Large intestine (tissue), 3 donors: ENCODE measurements at regions not wholly inside any gene's neighbourhood (a gene's known extent, or its start where the extent isn't known, plus 50 kb on each side); places are given as distances from the start of the nearest gene placed in this dataset.

Experiments used
- DNase-seq, 2 donors: peaks; one replicate each; pipeline versions ENCODE4 v3.0.0 to v3.0.0-alpha.2; 2013
- H3K27ac ChIP-seq: one replicate; pipeline ENCODE4 v1.5.1; 2013; ENCODE audit warnings: low read length
- H3K27me3 ChIP-seq: 2 replicates; pipeline ENCODE4 v1.6.1; 2013; ENCODE audit warnings: low read length; ENCODE audit not compliant: control insufficient read depth, insufficient read depth
- H3K36me3 ChIP-seq: 2 replicates; pipeline ENCODE4 v1.6.1; 2013; ENCODE audit warnings: low read length; ENCODE audit not compliant: control insufficient read depth, insufficient read depth
- H3K4me1 ChIP-seq: one replicate; pipeline ENCODE4 v1.6.1; 2013; ENCODE audit warnings: low read length; ENCODE audit not compliant: control insufficient read depth, insufficient read depth
- H3K4me3 ChIP-seq: one replicate; pipeline ENCODE4 v1.5.1; 2013; ENCODE audit warnings: low read length
- H3K9me3 ChIP-seq: one replicate; pipeline ENCODE4 v1.6.1; 2013; ENCODE audit warnings: mild to moderate bottlenecking, low read depth, low read length, moderate library complexity; ENCODE audit not compliant: control insufficient read depth
- WGBS: methylation state at CpG from one replicate; pipeline ENCODE4 v1.1.5; 2013; ENCODE audit warnings: low lambda C conversion rate; ENCODE audit not compliant: insufficient coverage; 5-methylcytosine and 5-hydroxymethylcytosine counted together

- no peak for DNase-seq
- Histone ChIP-seq H3K4me1 (no peaks in the 10 kb centered on the region), H3K27ac (no peak overlapping the region), H3K36me3 (no peaks in the 10 kb centered on the region), H3K9me3 (no peaks in the 10 kb centered on the region), H3K4me3 (no peak overlapping the region), H3K27me3 (no peaks in the 10 kb centered on the region)
- no CpG with 5 or more reads among the region's 2 CpGs for WGBS
Observed at GRCh38 chr16:35386619-35387018, 1927.2 kb downstream of the TP53TG3F start.

DNA sequence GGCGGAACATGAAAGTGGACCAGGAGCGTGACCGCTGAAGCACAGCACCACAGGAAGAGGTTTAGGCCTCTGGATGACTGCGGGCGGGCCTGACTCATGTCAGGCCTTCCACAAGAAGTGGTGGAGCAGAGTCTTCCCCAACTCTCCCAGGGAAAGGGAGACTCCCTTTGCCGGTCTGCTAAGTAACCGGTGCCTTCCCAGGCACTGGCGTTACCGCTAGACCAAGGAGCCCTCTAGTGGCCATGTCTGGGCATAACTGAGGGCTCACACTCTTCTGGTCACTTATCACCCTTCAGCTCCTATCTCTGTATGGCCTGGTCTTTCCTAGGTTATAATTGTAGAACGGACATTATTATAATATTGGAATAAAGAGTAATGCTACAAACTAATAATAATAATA is 1931.9 kb downstream of the TP53TG3F start:
- Histone ChIP-seq H3K4me1 (no peaks in the 10 kb centered on the region), H3K36me3 (no peaks in the 10 kb centered on the region), H3K4me3 (no peak overlapping the region), H3K9me3 (peaks cover 4% of the 10 kb centered on the region), H3K27me3 (no peaks in the 10 kb centered on the region), H3K27ac (no peak overlapping the region)
- DNase-seq: peak; percentile 3 to 9
- no CpG with 5 or more reads among the region's 10 CpGs for WGBS

GRCh38 chr16:35398180-35398579 is 1938.8 kb downstream of the TP53TG3F start:
- H3K27ac ChIP-seq: no peak overlapping the region
- no peak for DNase-seq
- H3K36me3 ChIP-seq: no peaks in the 10 kb centered on the region
- no peak overlapping the region for H3K4me3 ChIP-seq
- H3K27me3 ChIP-seq: no peaks in the 10 kb centered on the region
- H3K4me1 ChIP-seq: no peaks in the 10 kb centered on the region
- WGBS: no CpG with 5 or more reads among the region's 2 CpGs
- H3K9me3 ChIP-seq: peaks cover 4% of the 10 kb centered on the region

DNA sequence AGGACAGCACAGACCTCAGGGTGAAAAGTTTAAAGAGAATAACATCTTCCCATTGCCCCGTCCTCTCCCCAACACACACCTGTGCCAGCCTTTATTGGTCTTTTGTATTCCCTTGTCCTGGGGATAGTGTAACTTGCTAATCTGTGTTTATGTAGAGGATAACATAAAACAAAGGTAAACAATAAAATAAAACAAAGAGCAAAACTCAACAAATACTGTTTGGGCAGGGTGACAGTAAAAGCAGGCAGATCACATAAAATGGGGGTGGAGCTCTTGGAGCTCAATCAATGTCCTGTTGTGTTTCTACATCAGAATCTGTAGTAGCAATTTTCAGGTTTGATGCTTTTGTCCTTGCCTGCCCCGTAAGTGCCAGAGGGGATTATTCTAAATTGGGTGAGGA is 1939.7 kb downstream of the TP53TG3F start:
- H3K4me1 ChIP-seq: no peaks in the 10 kb centered on the region
- no CpG with 5 or more reads among the region's 2 CpGs for WGBS

GRCh38 chr16:35404273-35404672 is 1944.9 kb downstream of the TP53TG3F start:
- 70% methylated on average over 2 of the region's 2 CpGs for WGBS
- H3K36me3 ChIP-seq: no peaks in the 10 kb centered on the region
- no peak overlapping the region for H3K4me3 ChIP-seq
- no peaks in the 10 kb centered on the region for H3K27me3 ChIP-seq
- no peaks in the 10 kb centered on the region for H3K4me1 ChIP-seq
- DNase-seq: no peak
- no peaks in the 10 kb centered on the region for H3K9me3 ChIP-seq
- no peak overlapping the region for H3K27ac ChIP-seq

More for the DNA sequence above, 1939.7 kb downstream of the TP53TG3F start:
- Histone ChIP-seq H3K27ac (no peak overlapping the region), H3K27me3 (no peaks in the 10 kb centered on the region), H3K4me3 (no peak overlapping the region), H3K9me3 (peaks cover 4% of the 10 kb centered on the region), H3K36me3 (no peaks in the 10 kb centered on the region)
- DNase-seq: no peak

DNA sequence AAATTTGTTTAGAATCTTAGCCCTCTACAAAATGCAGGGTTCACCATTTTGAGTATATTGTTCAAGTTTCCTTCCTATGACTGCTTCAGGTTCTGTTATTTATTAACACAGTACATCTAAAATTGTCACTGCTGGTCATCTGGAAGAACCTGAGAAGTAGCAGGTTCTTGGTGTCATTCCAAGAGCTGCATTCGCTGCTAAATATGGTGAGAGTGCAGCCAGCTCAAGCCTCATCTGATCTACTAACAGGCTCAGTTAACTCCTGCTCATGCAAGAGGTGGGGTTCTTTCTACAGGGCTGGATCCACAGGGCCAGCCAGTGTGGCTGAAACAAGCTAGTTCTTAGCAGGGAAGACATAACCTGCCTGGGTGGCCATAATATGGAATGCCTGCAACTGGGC is 1946.1 kb downstream of the TP53TG3F start:
- H3K9me3 ChIP-seq: no peaks in the 10 kb centered on the region
- DNase-seq: no peak
- H3K4me1 ChIP-seq: no peaks in the 10 kb centered on the region
- H3K36me3 ChIP-seq: no peaks in the 10 kb centered on the region
- H3K27me3 ChIP-seq: no peaks in the 10 kb centered on the region
- H3K4me3 ChIP-seq: no peak overlapping the region
- no CpG with 5 or more reads among the region's 1 CpG for WGBS
- no peak overlapping the region for H3K27ac ChIP-seq

- no CpG with 5 or more reads among the region's 1 CpG for WGBS
- H3K4me3 ChIP-seq: no peak overlapping the region
- peaks cover 6% of the 10 kb centered on the region for H3K9me3 ChIP-seq
- no peaks in the 10 kb centered on the region for H3K4me1 ChIP-seq
- no peaks in the 10 kb centered on the region for H3K36me3 ChIP-seq
- H3K27me3 ChIP-seq: no peaks in the 10 kb centered on the region
- DNase-seq: no peak
- no peak overlapping the region for H3K27ac ChIP-seq
Observed at GRCh38 chr16:35409503-35409902, 1950.1 kb downstream of the TP53TG3F start.

GRCh38 chr16:35410438-35410837 is 1951.0 kb downstream of the TP53TG3F start:
- no peaks in the 10 kb centered on the region for H3K4me1 ChIP-seq
- no peaks in the 10 kb centered on the region for H3K36me3 ChIP-seq
- DNase-seq: no peak
- H3K27ac ChIP-seq: no peak overlapping the region
- peaks cover 7% of the 10 kb centered on the region for H3K9me3 ChIP-seq
- no peaks in the 10 kb centered on the region for H3K27me3 ChIP-seq
- H3K4me3 ChIP-seq: no peak overlapping the region

DNA sequence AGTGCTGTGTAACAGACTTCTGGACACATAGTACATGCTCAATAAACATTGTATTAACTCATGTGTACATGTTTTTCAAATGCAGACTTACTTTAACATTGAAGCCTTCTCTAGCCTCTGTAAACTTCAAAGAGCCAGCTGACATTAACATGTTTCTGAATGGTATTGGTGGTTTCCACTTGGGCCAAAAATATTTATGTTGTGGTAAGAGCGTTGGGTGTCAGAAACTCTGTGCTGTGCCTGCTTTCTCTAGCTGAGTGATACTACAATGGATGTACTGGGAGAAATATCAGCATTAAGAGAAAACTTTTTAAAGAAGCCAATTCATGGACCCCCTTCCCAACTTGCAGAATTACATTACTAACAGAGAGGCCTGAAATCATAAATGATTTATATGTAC is 1951.7 kb downstream of the TP53TG3F start:
- Histone ChIP-seq H3K27ac (no peak overlapping the region), H3K36me3 (no peaks in the 10 kb centered on the region)
- WGBS: no CpG with 5 or more reads among the region's 1 CpG

DNA sequence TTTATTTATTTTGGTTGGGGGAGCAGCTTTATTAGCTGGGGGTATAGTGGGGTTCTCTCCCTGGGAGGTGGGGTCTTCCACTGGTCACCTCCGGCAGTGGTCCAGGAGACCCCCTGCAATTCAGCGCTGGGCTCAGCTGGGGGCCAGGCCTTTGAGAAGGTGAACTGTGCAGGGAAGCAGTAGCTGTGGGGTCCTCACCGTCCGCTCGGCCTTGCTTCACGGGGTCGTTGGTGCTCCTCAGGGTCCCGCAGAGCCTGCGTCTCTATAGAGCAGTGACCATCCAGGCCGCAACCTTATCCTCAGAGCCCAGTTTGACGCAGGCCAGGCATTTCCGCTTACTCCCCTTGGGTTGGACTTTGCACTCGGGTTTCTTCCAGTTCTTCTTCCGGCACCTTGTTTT is 1954.7 kb downstream of the TP53TG3F start:
- Histone ChIP-seq H3K4me3 (no peak overlapping the region), H3K4me1 (no peaks in the 10 kb centered on the region), H3K36me3 (no peaks in the 10 kb centered on the region), H3K27me3 (no peaks in the 10 kb centered on the region), H3K27ac (no peak overlapping the region), H3K9me3 (peaks cover 7% of the 10 kb centered on the region)
- no CpG with 5 or more reads among the region's 14 CpGs for WGBS
- DNase-seq: no peak

More for the DNA sequence above, 1951.7 kb downstream of the TP53TG3F start:
- no peak overlapping the region for H3K4me3 ChIP-seq
- no peaks in the 10 kb centered on the region for H3K27me3 ChIP-seq
- peaks cover 7% of the 10 kb centered on the region for H3K9me3 ChIP-seq
- no peak for DNase-seq
- no peaks in the 10 kb centered on the region for H3K4me1 ChIP-seq

DNA sequence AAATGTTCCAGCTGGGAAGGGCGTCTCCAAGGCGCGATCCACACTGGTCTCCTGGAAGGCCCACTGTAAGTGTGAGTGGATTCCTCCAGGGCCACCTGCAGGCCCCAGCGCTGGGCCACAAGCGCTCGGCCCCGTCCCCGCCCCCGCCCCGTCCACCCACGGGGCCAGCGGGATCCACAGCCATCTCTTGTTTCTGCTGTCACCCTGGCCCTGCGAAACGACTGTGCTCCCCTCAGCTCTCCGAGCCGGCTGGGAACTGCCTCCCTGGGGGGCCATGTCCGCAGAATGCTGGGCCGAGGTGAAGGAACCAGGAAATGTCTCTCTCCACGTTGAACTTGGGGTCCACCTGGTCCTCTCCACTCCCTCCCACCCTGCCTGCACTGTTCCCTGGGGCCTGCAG is 1955.2 kb downstream of the TP53TG3F start:
- Histone ChIP-seq H3K4me1 (no peaks in the 10 kb centered on the region), H3K9me3 (peaks cover 7% of the 10 kb centered on the region), H3K4me3 (no peak overlapping the region), H3K36me3 (no peaks in the 10 kb centered on the region), H3K27me3 (no peaks in the 10 kb centered on the region), H3K27ac (no peak overlapping the region)
- no peak for DNase-seq
- no CpG with 5 or more reads among the region's 19 CpGs for WGBS
